Keratinocyte (primary cell): ENCODE measurements at regions not wholly inside any gene's neighbourhood (a gene's known extent, or its start where the extent isn't known, plus 50 kb on each side); places are given as distances from the start of the nearest gene placed in this dataset.
A peak's percentile ranks its signal among the peaks of the same experiment; 100 is the strongest.

Experiments used
- DNase-seq: peaks from one replicate; pipeline ENCODE4 v3.0.0-alpha.2; 2011; ENCODE audit warnings: low read depth, missing footprints, low spot score
- FAIRE-seq: peaks from 2 replicates; lab custom pipeline; 2011; peaks lifted over from hg19 to GRCh38; lab: Jason Lieb, UNC
- H2AFZ ChIP-seq: 2 replicates; pipeline ENCODE4 v1.6.0; 2012; ENCODE audit warnings: low read length, control low read depth, inconsistent platforms; ENCODE audit not compliant: control insufficient read depth
- H3K27ac ChIP-seq: 2 replicates; pipeline ENCODE4 v1.5.1; 2011; ENCODE audit warnings: low read length; ENCODE audit not compliant: control insufficient read depth, insufficient read depth
- H3K27me3 ChIP-seq: 3 replicates; pipeline ENCODE4 v1.6.0; 2011; ENCODE audit warnings: low read length; ENCODE audit not compliant: control insufficient read depth, insufficient read depth; ENCODE audit errors: extremely low read depth
- H3K36me3 ChIP-seq, 2 experiments: 2 replicates in 1 of 2; 3 replicates in 1 of 2; pipeline ENCODE4 v1.5.1; 2011; ENCODE audit warnings: low read length in 2 of 2, mild to moderate bottlenecking in 1 of 2; ENCODE audit not compliant: control insufficient read depth in 2 of 2, insufficient read depth in 2 of 2; ENCODE audit errors: extremely low read depth in 1 of 2
- H3K4me1 ChIP-seq: 3 replicates; pipeline ENCODE4 v1.5.1; 2011; ENCODE audit warnings: low read length; ENCODE audit not compliant: control insufficient read depth, insufficient read depth; ENCODE audit errors: extremely low read depth
- H3K4me2 ChIP-seq: 3 replicates; pipeline ENCODE4 v1.6.0; 2011; ENCODE audit warnings: low read depth, low read length; ENCODE audit not compliant: control insufficient read depth, insufficient read depth; ENCODE audit errors: extremely low read depth
- H3K4me3 ChIP-seq, 3 experiments: fragments of 200-600 bp in 1 of 3; sonication (generic) in 1 of 3; 2 replicates in 2 of 3; 3 replicates in 1 of 3; pipeline ENCODE4 v1.5.1; 2011 to 2016; ENCODE audit warnings: low read length in 3 of 3, mild to moderate bottlenecking in 3 of 3, control low read depth in 2 of 3, inconsistent platforms in 1 of 3, low read depth in 1 of 3, mixed read lengths in 1 of 3, mixed run types in 1 of 3, moderate library complexity in 1 of 3; ENCODE audit not compliant: control insufficient read depth in 2 of 3, insufficient read depth in 2 of 3; ENCODE audit errors: extremely low read depth in 1 of 3
- H3K79me2 ChIP-seq: 2 replicates; pipeline ENCODE4 v1.6.0; 2012; ENCODE audit warnings: low read length; ENCODE audit not compliant: control insufficient read depth, insufficient read depth
- H3K9ac ChIP-seq: 3 replicates; pipeline ENCODE4 v1.6.0; 2011; ENCODE audit warnings: low read length; ENCODE audit not compliant: control insufficient read depth, insufficient read depth; ENCODE audit errors: extremely low read depth
- H3K9me1 ChIP-seq: 3 replicates; pipeline ENCODE4 v1.6.0; 2011; ENCODE audit warnings: low read length; ENCODE audit not compliant: control insufficient read depth, insufficient read depth; ENCODE audit errors: extremely low read depth
- H3K9me3 ChIP-seq: 2 replicates; pipeline ENCODE4 v1.5.1; 2012; ENCODE audit warnings: low read depth, low read length; ENCODE audit not compliant: control insufficient read depth
- H4K20me1 ChIP-seq: 3 replicates; pipeline ENCODE4 v1.6.0; 2011; ENCODE audit warnings: low read length; ENCODE audit not compliant: control insufficient read depth, insufficient read depth; ENCODE audit errors: extremely low read depth
- CTCF ChIP-seq, 3 experiments: IDR thresholded peaks in 1 of 3; conservative IDR thresholded peaks in 1 of 3; optimal IDR thresholded peaks in 1 of 3; 2 replicates in 2 of 3; 3 replicates in 1 of 3; pipeline versions ENCODE3 to v1.5.1; 2011; ENCODE audit warnings: low read length in 3 of 3, mild to moderate bottlenecking in 3 of 3, moderate library complexity in 2 of 3, control low read depth in 1 of 3, inconsistent platforms in 1 of 3; ENCODE audit not compliant: insufficient read depth in 2 of 3; ENCODE audit errors: extremely low read depth in 1 of 3
- EZH2 ChIP-seq: IDR thresholded peaks from one replicate; pipeline ENCODE4 v1.6.1; 2012; ENCODE audit warnings: inconsistent platforms, mild to moderate bottlenecking, low read length, moderate library complexity
- dilution Hi-C: fragments of 300-500 bp; cut with MboI; formaldehyde crosslinking; loops from one replicate; pipeline ENCODE4 v1.7.0; 2020; ENCODE audit warnings: low sequenced_read_pairs; ENCODE audit not compliant: extremely low pct_ligation_motif_present

- dilution Hi-C loops, result no loop called here
- FAIRE-seq, result no peak
Measured at GRCh38 chr11:8814923-8815240, 96.1 kb upstream of the AKIP1 start.

GRCh38 chr11:8818421-8818820 lies 92.6 kb upstream of the AKIP1 start:
- Histone ChIP-seq H2AFZ (no peak overlapping the region), H3K36me3 (peaks cover 0 to 2% of the 10 kb centered on the region in 2 experiments), H3K9me1 (no peaks in the 10 kb centered on the region), H3K79me2 (no peaks in the 10 kb centered on the region), H3K27me3 (no peaks in the 10 kb centered on the region), H3K27ac (no peak overlapping the region), H3K9ac (no peak overlapping the region), H3K4me1 (peaks cover 19% of the 10 kb centered on the region), H3K4me3 (no peak overlapping the region), H4K20me1 (no peaks in the 10 kb centered on the region), H3K9me3 (no peaks in the 10 kb centered on the region), H3K4me2 (no peak overlapping the region)
- no peak for DNase-seq
- no peak for TF ChIP-seq EZH2
- TF ChIP-seq CTCF (optimal IDR thresholded peaks at IDR 0.05 in 1 of 3, IDR thresholded peaks at IDR 0.05 in 1 of 3, conservative IDR thresholded peaks at IDR 0.05 in 1 of 3; ENCODE audit: extremely low read depth in 1 of 3, insufficient read depth in 2 of 3, low read length in 3 of 3), result no peak
- dilution Hi-C loops, result no loop called here
- no peak for FAIRE-seq

More at GRCh38 chr11:8814923-8815240, 96.1 kb upstream of the AKIP1 start:
- no peak for TF ChIP-seq CTCF (optimal IDR thresholded peaks at IDR 0.05 in 1 of 3, IDR thresholded peaks at IDR 0.05 in 1 of 3, conservative IDR thresholded peaks at IDR 0.05 in 1 of 3; ENCODE audit: extremely low read depth in 1 of 3, insufficient read depth in 2 of 3, low read length in 3 of 3)
- TF ChIP-seq EZH2, result no peak
- Histone ChIP-seq H4K20me1 (no peaks in the 10 kb centered on the region), H3K9ac (peak overlapping the region; percentile 28), H2AFZ (no peak overlapping the region), H3K4me2 (peak overlapping the region; percentile 55), H3K27me3 (no peaks in the 10 kb centered on the region), H3K9me3 (no peaks in the 10 kb centered on the region), H3K4me1 (peaks cover 45% of the 10 kb centered on the region), H3K4me3 (no peak overlapping the region), H3K9me1 (peaks cover 3% of the 10 kb centered on the region), H3K27ac (peak overlapping the region; percentile 92), H3K79me2 (peaks cover 9% of the 10 kb centered on the region), H3K36me3 (peaks cover 0 to 2% of the 10 kb centered on the region in 2 experiments)
- no peak for DNase-seq
